ENCODE measurements at regions not wholly inside any gene's neighbourhood (a gene's known extent, or its start where the extent isn't known, plus 50 kb on each side); places are given as distances from the start of the nearest gene placed in this dataset.
"Not testable (repeated sequence)": the region's sequence is repeated elsewhere in the genome, so short reads cannot be mapped to it uniquely, and the experiment has no call there.

- not testable (repeated sequence) for TF ChIP-seq ZNF830 (tag by site-specific recombination; IDR thresholded peaks at IDR 0.05; ENCODE audit: low read depth); CTCF (tag by site-specific recombination; IDR thresholded peaks at IDR 0.05); ZNF19 (tag by site-specific recombination; IDR thresholded peaks at IDR 0.05; ENCODE audit: low read depth); ZBTB11 (tag by site-specific recombination; conservative IDR thresholded peaks at IDR 0.05; ENCODE audit: low read depth); GLIS1 (tag by site-specific recombination; IDR thresholded peaks at IDR 0.05); FEZF1 (tag by site-specific recombination; IDR thresholded peaks at IDR 0.05); ZSCAN23 (tag by site-specific recombination; IDR thresholded peaks at IDR 0.05); ZNF350 (tag by site-specific recombination; IDR thresholded peaks at IDR 0.05); ZNF274 (IDR thresholded peaks at IDR 0.05; ENCODE audit: low read length); ZNF274 (tag by site-specific recombination; IDR thresholded peaks at IDR 0.05; ENCODE audit: borderline replicate concordance); REST (tag by site-specific recombination; IDR thresholded peaks at IDR 0.05); ZEB2 (tag by site-specific recombination; IDR thresholded peaks at IDR 0.05); ZNF776 (tag by site-specific recombination; IDR thresholded peaks at IDR 0.05; ENCODE audit: borderline replicate concordance)
- TF ChIP-seq, protein P1, sequence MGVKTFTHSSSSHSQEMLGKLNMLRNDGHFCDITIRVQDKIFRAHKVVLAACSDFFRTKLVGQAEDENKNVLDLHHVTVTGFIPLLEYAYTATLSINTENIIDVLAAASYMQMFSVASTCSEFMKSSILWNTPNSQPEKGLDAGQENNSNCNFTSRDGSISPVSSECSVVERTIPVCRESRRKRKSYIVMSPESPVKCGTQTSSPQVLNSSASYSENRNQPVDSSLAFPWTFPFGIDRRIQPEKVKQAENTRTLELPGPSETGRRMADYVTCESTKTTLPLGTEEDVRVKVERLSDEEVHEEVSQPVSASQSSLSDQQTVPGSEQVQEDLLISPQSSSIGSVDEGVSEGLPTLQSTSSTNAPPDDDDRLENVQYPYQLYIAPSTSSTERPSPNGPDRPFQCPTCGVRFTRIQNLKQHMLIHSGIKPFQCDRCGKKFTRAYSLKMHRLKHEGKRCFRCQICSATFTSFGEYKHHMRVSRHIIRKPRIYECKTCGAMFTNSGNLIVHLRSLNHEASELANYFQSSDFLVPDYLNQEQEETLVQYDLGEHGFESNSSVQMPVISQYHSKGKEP (tag by site-specific recombination; IDR thresholded peaks at IDR 0.05): not testable (repeated sequence)
- TF ChIP-seq, protein P2, sequence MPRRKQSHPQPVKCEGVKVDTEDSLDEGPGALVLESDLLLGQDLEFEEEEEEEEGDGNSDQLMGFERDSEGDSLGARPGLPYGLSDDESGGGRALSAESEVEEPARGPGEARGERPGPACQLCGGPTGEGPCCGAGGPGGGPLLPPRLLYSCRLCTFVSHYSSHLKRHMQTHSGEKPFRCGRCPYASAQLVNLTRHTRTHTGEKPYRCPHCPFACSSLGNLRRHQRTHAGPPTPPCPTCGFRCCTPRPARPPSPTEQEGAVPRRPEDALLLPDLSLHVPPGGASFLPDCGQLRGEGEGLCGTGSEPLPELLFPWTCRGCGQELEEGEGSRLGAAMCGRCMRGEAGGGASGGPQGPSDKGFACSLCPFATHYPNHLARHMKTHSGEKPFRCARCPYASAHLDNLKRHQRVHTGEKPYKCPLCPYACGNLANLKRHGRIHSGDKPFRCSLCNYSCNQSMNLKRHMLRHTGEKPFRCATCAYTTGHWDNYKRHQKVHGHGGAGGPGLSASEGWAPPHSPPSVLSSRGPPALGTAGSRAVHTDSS (tag by site-specific recombination; IDR thresholded peaks at IDR 0.05): not testable (repeated sequence)
Measured at GRCh38 chr16:29130131-29130711, 145.4 kb downstream of the LAT start.
